ENCODE measurements at regions not wholly inside any gene's neighbourhood (a gene's known extent, or its start where the extent isn't known, plus 50 kb on each side); places are given as distances from the start of the nearest gene placed in this dataset.

DNA sequence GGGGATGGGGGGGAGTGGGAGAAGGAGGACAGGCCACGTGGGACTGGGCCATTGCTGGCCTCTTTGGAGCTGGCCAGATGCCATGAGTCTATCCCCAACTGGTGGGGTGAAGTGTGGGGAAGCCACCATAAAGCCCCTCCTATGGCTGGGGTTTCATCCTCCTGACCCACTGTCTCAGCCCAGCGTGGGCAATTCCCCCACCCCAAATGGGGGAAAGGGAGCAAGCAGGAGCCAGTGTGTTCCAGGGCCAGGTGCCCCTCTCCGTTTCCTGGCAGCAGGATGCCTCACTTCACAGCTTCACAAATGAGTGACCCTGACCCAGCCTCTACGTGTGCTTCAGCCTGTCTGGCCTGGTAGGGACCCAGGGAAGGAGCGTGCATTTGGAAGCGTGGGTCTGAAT lies 474.7 kb upstream of the HS6ST1 start:
- no peak for DNase-seq (ENCODE audit: low read depth)

DNA sequence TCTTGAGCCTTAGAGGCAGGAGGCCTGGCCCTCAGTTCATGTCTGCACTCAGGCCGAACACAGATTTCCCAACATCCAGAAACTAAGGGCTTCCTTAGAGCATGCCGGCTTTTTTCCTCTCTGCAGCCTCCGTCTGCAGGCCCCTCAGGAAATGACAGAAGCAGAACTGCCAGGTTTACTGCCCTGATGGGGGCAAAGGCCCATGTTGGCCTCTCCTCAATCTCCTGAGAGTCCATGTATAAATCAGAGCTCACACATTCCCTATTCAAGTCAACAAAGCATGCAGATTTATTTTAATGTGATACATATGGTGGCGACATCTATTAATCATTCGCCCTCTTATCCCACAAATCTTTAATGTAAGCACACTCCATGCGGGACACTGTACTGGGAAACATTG lies 475.6 kb upstream of the HS6ST1 start:
- no peak for DNase-seq (ENCODE audit: low read depth)

DNA sequence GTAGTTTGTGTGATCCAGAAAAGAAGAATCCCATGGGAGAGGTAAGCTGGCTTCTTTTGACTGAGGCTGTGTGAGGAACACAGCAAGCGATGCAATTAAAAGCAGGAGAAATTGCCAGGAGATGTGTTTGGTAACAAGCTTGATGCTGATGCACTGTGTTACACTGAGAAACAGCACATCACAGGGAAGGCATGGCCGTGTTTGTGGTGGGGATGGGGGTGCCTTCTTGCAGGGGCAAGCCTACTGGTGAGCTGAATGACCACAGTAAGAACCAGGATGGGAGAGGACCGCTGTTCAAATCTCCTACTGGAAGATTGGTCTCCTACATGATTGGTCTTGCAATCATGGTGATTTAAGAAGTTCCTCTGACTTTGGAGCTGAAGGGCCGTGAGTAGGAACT lies 477.7 kb upstream of the HS6ST1 start:
- DNase-seq (ENCODE audit: low read depth) = no peak

DNA sequence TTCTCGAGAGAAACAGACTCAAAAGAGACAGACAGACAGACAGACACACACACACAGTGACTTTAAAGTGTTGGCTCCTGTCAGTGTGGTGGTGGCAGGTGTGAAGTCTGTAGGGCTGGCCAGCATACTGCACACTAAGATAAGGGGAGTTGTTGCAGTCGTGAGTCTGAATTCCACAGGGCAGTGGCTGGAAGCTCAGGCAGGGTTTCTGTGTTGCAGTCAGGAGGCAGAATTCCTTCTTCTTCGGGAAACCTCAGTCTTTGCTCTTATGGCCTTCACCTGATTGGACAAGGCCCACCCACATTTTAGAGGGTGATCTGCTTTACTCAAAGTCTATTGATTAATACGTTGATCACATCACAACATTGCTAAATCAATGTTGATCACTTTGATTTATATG lies 478.4 kb upstream of the HS6ST1 start:
- DNase-seq (ENCODE audit: low read depth) = no peak

DNA sequence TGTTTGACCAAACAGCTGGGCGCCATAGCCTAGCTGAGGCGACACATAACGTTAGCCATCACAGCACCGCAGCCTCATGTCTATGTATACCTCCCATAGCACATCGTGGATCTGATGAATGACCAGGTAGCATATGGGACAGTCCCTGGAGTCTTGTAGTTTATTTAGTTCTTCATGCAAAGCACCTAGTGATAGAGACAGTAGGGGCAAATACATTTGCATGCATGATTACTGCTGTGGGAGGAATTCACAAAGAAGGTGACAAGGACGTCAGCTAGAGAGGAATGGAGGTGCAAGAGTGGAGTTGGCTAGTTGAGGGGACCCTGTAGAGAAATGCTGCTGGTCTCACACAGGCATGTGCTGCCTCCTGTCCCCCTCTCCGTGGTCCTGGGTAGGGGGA lies 478.9 kb upstream of the HS6ST1 start:
- DNase-seq (ENCODE audit: low read depth) = no peak

DNA sequence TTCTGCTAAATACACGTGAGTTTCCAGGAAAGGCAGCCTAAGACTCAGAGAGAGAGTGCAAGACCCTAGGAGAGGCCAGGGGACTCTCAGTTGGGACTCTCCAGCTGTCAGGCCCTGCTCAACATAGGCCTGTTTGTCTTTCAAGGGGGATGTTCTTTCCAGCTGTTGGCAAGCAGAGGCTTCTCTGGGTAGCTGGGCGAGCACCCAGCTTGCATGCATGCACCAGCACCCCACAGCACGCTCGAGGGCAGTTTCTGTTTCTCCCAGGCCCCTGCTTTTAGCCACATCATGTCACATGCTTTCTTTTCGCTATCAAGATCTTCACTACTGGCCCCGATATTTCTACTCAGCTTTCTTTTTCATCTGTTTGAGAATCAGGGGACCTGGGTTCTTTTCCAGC lies 479.3 kb upstream of the HS6ST1 start:
- DNase-seq (ENCODE audit: low read depth) = no peak

DNA sequence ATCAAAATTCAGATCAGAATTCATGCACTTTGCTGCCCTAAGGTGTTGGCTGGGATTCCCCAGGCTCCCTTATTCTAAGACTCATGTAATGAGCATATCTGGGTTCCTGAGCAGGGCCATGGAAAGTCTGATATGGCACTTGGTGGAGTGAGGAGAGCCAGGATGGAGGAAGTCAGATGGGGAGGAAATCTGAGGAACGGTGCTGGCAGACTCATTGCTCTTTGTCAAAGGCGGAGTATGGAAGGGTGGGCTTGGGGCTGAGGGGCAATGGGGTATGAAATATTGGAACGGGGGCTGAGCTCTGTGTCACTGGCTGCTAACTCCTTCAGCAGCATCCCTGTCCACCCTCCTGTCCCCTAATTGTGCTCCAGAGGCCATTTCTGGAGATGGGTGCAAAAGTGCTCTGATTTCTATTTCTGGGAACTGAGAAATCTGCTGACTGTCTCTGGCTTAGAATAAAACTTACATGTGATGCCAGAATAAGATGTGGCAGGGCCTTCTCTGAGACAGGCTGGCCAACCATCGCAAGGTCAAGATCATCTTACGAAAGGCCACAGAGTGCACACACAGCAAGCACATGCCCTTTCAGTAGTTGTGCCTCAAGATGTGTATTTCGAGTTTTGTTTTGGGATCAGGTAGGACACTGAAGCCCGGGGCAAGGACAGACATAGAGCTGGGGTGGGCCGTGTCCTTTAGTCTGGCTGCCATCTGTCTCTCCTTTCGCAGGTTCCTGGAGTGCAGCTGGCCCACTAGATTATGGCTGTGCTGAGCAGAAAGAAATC lies 480.0 kb upstream of the HS6ST1 start:
- DNase-seq (ENCODE audit: low read depth) = no peak

DNA sequence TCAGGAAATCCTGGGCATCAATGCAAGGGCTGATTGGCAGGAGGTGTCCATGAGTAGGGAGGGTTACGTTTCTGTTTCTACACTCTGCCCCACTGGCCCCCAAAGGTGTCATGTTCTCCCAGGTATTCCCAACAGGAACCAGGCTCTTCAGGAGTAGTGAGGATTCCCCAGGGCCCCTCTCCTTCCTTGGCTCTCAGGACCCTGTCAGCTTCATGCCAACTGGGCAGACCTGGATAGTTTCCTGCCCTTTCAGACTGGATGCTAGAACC lies 480.6 kb upstream of the HS6ST1 start:
- DNase-seq (ENCODE audit: low read depth) = no peak

DNA sequence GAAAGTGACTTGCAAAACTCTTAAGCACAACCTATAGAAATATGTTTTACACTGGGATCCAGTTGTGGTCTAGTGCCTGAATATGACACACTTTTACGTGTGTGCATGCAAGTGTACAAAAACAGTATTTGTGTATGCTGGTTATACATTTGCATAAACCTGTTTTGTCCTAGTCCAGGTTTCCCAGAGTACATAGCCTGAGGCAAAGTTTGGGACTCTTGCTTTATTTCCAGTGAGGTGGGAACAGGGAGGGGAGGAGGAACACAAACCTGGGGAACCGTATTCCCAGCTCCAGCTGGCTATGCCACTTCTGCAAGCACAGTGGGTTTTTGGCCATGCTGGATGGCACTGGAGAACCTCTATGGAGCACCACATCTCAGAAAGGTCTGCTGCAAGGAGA lies 481.1 kb upstream of the HS6ST1 start:
- no peak for DNase-seq (ENCODE audit: low read depth)

DNA sequence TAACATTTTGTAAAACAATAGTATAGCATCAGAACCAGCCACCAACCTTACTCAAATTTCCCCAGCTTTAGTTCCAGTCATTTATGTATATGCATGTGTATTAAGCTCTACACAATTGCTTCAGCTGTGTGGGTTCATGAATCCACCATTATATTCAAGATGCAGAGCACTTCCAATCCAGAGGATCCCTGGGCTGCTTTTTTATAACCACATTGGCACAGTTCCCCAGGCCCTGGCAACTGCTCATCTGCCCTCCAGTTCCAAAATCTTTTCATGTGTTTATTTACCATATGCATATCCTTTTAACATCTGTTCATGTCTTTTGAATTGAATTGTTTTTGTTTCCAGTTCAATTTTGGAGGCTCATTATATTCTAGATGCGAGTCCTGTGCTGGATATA lies 482.9 kb upstream of the HS6ST1 start:
- no peak for DNase-seq (ENCODE audit: low read depth)

DNA sequence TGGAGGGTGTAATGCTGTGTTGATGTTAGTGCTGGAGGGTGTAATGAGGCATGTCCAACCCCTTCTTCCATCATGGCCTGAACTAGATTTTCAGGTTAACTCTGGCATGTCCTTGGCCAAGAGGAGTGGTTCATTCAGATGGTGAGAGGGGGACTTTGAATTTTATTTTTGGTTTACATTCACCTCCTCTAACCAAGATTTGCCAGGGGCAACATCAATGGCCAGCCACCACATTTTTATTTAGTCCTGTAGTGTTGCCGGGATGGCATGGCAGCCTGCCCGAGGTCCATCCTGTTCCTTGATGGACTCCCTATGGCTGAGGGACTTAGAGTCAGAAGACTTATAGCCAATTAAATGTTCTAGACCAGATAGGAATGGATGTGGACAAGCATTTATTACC lies 484.6 kb upstream of the HS6ST1 start:
- DNase-seq (ENCODE audit: low read depth) = no peak

DNA sequence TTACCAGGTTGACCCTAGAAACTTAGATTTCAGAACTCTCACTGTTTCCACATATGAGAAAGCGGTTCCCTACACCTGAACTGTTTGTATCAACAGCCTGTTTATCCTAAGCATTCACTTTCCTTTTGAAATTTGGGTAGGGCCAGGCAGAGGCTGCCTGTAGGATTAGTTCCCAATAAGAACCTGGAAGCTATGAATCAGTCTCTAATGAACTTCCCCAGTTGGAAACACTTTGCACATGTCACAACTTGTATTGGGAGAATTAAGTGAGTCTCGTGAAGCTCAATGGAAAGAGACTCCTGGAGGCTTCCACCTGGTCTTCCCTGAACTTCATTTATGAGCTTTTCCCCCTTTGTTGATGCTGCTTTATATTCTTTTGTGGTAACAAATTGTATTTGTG lies 486.6 kb upstream of the HS6ST1 start:
- DNase-seq (ENCODE audit: low read depth) = no peak

DNA sequence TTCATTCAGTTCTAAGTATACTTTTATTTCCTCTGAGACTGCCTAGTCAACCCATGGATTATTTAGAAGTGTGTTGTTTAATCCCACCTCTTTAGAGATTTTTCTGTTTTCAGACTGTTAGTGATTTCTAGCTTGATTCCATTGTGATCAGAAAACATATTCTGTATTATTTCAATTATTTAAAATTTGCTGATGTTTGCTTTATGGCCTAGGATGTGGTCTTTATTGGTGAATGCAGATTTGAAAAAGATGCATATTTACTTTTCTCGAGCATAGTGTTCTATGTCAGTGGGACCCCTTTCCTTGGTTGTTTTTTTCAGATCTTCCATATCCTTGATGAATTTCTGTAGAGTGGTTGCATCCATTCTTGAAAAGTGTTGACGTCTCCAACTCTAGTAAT lies 487.2 kb upstream of the HS6ST1 start:
- DNase-seq (ENCODE audit: low read depth) = no peak

DNA sequence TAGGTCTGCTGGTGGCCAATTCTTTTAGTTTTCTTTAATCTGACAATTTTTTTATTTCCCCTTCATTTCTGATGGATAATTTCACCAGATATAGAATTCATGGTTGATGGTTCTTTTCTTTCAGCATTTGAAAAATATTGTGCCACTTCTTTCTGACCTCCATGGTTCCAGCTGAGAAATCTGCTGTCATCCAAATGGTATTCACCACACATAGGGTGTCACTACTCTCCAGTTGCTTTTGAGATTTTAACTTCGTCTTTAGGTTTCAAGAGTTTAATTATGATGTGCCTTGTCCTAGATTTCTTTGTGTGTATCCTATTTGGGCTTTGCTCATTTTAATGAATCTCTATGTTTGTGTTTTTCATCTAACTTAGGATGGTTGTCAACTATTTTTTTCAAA lies 488.6 kb upstream of the HS6ST1 start:
- no peak for DNase-seq (ENCODE audit: low read depth)

DNA sequence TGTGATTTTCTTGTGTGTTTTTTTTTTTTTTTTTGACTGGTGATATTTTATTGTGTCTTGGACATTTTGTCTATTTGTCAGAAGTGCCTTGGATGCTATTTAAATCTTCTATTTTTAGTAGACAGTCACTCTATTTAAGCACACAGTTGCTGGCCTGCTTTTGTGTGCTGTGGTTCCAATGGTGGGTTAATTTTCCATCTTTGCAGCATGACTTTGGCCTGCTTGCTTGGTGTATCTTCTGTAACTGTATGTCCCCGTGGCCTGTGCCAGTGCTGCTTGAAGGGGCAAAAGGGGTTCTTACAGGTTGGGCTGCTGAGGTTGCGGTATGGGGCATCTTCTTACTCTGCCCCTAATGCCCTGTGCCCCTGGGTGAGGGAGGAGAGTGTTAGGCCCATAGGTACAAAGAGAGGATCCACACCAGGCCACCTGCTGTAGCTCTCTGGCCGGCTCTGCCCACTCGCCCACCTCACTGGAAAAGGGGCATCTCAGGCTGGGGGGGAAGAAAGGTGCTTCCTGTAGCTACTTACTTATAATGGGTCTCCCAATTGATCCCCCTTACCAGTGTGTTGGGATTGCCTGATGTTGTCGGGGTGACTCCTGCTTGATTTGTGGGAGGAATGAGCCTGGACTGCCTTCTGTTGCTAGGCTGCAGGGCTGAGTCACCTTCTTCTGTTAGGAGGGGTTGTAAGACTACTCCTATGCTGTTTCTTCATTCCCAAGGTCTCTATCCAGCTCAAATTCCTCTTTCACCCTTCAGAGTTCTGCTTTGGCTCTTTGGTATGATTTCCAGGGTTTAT lies 490.0 kb upstream of the HS6ST1 start:
- no peak for DNase-seq (ENCODE audit: low read depth)

DNA sequence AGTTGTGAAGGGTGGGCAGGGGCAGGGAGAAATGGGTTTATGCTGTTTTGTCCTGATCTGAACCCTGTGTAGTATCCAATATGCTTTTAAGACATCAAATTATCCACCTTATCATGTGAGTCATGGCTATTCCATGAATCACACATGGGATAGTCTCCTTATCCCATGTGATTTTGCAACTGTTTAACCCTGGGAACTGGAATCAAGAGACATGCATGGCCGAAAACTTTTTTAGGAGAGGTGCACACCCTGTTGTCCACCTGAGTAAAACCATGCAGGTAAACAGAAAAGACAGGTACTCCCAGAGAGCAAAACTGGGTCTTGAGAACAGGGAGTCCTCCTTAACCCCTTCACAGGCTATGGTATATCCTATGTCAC lies 490.6 kb upstream of the HS6ST1 start:
- no peak for DNase-seq (ENCODE audit: low read depth)

DNA sequence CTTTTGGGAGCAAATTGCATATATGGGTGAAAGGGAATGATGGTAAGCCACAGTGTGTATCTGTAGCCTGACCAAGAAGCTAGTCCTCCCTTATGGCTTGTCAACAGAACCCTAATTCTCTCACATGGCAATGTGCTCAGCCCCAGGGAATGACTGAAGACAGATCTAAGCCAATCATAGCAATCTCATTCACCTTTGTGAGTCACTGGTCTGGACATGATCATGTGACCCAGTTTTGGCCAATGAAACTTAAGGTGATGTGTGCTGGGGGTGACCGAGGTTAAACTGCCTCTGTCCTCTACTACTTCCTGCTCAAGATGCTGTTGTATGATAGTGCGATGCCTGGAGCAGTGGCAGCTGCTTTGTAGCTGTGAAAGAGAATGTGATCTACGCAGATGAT lies 491.2 kb upstream of the HS6ST1 start:
- DNase-seq (ENCODE audit: low read depth) = no peak

DNA sequence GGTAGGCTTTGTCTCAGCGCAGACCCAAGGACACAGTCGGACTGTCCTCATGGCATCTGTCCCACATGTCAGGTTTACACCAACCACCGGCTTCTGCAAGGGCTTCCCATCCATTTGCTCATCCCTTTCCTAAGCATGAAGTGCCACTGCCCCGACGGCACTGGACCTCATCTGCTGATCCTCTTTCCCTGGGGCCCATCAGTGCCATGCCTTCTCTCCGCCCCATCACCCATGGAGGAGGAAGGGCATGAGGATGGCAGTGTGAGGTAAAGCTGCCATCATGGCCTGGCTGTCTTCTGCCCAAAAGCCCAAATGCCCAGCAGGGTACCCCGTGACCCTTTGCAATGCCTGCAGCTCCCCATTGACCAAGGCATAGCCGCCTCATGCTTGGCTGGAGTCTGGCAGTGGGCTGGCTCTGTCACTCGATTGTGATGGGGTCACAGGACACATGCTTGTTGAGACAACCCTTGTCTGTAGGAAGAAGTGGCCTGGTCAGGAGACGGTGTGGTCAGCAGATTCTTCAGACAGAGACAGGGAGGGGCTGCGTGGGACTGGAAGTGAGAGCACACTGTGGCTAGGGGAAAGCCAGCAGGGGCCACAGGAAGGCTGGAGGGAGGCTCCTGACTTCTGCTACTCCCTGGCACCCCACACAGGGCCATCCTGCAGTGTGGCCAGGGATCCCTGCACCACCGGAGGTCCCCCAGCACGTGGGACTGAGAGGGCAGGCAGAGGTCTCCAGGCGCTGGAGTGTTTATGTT lies 493.7 kb upstream of the HS6ST1 start:
- DNase-seq (ENCODE audit: low read depth) = no peak

DNA sequence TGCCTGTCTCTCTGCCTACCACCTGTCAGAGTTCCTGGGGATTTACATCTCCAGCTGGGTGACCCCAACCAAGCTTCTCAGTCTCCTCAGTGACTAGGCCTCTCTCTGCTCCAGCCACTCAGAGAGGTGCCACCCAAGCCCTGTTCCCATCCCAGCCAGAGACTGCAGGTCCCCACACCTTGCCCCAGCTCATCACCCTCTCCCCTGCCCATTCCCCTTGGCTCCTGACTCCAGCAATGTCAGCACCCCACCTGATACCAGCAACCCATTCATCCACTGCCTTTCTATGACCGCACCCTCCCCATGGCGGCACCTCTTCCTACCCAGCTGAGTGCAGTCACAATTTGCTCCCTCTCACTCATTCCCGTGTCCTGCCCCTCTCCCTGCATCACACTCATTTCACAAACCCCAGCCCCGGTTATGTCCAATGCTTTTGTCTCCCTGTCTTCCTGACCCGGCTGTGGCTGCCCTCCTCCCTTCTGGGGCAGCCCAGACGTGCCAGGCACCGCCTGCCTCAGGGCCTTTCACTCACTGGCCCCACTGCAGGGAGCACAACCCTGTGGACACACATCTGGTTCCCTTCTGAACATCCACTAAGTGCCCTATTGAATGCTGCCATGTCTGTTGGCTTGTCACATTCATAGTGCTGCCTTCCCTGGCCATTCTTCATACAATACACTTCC lies 494.8 kb upstream of the HS6ST1 start:
- DNase-seq (ENCODE audit: low read depth) = no peak

DNA sequence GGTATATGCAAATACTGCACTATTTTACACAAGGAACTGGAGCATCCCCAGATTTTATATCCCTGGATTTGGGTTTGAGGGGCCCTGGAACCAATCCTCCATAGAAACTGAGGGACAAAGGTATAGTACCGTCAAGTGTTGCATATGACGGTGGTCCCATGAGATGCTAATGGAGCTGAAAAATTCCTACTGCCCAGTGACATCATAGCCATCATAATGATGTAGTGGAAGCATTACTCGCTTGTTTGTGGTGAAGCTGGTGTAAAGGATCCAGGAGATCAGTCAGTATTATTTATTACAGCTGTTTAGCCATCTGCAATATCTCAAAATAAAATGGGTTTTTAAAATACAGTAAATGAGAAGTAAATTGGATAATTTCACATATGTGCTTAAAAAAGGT lies 496.6 kb upstream of the HS6ST1 start:
- no peak for DNase-seq (ENCODE audit: low read depth)

DNA sequence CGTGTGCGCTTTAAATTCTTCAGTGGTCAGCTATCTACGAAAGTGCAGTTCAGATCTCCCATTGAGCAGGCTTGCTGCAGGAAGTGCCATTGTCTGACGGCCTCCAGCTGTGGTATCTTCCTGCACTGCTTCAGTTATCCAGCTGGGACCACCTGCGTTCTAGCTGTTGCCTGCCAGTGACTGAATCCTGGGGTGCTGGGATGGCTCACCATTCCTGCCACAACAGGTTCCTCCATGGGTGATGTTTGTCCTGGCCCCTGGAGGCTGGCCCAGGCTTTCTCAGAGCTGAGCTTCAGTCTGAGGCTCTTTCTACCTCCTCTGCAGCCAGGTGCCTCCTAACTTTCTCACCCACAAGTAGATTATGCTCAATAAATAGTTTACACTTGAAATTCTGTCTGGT lies 498.5 kb upstream of the HS6ST1 start:
- no peak for DNase-seq (ENCODE audit: low read depth)

DNA sequence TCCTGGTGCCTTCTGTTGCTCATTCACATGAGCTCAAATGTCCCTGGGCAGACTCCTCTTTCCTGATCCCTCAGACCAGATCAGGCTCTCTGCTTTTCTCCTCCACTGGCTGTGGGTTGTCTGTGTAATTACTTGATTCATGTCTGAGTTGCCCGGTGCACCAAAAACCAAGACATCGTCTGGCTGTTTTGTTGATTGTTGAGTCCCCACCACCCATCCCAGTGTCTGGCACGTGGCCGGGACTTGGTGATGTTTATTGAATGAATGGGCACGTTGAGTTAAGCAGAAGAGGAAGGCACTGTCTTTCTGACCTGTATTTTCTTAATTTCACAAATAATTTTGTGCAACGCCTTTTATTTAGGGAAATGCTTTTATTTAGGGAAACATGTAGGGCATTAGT lies 499.1 kb upstream of the HS6ST1 start:
- no peak for DNase-seq (ENCODE audit: low read depth)

DNA sequence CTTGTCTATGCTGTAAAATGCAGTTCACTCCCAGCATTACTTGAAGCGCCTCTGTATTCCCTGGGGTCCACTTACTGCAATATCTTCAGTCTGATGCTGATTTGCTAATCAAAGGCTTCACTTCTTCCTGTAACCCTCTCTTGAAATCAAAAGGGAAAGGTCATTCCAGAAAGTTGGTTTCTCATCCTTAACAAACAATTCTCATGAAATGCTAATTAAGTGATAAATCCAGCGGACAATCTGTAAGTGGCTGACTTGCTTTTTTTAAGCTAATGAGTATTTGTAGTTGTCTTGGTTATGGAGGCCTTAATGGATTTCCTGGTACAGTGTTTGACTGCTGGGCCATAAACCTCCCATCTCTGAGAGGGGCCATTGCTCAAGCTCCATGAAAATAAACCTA lies 499.6 kb upstream of the HS6ST1 start:
- DNase-seq (ENCODE audit: low read depth) = no peak

Measured in GM04504 (cell line).